Brain pericyte (primary cell): ENCODE measurements at regions not wholly inside any gene's neighbourhood (a gene's known extent, or its start where the extent isn't known, plus 50 kb on each side); places are given as distances from the start of the nearest gene placed in this dataset.
"Not testable (repeated sequence)": the region's sequence is repeated elsewhere in the genome, so short reads cannot be mapped to it uniquely, and the experiment has no call there.

ENCODE experiments used
- DNase-seq: peaks from one replicate; pipeline ENCODE4 v3.0.0-alpha.2; 2012; ENCODE audit warnings: low read depth, low spot score

- no peak for DNase-seq
Observed at GRCh38 chr3:6262010-6262409, 598.9 kb upstream of the GRM7 start.

DNA sequence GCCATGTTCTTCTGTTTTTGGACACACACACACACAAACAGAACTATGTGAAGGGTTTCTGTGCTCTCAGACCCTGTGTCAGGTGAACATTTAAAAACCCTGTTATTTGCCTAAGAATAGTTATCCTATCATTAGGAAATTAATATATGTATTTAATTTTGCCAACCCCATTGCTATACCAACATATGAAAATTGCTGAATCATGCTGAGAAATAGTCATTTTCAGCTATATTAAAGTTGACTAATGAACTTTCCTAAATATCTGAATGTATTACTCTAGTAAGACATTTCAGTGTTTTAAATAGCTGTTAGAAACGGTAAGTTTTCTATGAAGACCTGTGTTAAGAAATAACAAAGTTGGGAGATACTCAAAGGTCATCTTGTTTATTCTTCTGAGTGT, 596.9 kb upstream of the GRM7 start:
- no peak for DNase-seq

DNA sequence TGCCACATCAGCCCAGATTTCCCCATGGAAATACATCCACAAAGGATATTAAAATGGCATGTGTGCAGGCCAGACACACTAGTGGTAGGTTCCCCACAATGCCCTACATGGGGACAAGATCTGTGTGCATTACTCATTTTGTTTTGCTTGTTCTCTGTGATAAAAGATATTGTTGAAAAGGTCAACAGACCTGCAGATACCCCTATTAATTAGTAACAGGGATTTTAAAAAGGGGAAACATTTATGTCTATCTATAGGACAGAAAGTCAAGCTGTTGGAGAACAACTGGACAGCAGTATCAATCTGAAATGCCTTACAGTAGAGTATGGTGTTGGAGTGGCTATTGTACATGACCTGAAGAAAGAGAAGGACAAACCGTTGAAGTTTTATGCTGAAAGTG, 596.0 kb upstream of the GRM7 start:
- no peak for DNase-seq

DNA sequence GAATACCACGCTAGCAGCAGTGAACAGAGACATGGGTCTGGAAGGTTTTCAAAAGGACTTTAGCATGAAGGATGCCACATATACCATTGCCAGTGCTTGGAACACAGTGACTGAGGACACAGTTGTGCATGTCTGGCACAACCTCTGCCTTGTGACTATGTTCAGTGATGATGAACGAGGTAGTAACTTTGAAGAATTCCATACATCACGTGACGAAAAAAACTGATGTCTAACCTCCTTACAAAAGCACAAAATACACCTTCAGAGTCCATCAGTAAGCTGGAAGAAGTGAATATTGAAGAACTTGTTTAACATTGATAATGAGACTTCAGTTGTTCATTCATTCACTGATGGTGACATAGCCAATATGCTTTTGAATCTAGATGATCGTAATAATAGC, 594.8 kb upstream of the GRM7 start:
- no peak for DNase-seq

DNA sequence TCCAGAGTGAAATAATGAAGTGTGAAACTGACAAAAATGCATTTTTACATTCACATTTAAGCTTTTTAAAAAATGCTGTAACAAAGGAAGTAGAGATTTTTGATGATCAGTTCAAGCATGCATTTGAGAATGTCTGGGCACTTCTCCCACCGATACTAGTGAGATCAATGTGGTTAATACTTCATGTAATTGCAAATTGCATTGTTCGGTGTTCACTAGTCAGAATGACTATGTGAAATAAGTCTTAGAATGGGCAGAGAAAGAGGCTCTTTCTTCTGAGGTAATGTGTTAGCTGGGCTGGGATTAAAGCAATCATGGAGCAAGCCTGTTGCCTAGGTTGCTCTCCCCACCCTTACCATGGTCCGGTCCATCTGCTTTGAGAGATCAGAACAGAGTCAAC, 587.0 kb upstream of the GRM7 start:
- no peak for DNase-seq

DNA sequence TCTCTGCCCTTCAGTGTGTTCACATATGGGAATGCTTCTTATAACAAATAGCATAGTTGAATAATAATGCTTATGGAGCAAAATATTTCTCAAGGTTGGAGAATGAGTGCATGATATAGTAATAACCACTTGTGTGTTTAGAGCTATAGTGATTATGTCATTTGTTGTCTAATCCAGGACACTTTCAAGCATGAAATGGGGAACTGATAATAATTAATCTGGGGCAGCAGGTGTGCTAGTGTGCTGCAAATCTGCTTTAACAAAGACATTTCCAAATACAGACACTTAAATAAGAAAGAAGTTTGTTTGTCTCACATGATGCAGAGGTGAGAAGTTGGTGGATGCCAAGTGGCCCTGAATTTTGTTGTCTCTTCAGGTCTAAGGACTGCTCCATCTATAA, 579.3 kb upstream of the GRM7 start:
- no peak for DNase-seq

DNA sequence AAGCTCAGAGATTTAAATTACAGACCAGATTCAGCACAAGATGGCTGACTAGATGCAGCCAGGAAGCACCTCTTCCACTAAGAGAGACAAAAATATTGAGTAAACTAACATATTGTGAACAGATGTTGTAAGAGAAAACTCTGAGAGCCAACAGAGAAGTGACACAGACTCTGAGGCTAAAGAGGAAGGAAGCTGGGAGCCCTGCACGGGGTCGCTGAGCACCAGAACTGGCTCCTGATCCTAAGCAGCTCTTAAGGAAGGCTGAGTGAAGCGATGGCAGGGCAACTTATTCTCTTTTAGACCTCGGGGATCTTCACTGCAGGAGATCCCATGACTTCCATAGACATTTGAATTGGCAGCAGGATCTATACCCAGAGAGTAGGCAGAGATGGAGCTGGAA, 578.0 kb upstream of the GRM7 start:
- DNase-seq, result no peak

GRCh38 chr3:6287088-6287875, 573.6 kb upstream of the GRM7 start:
- DNase-seq, result no peak

DNA sequence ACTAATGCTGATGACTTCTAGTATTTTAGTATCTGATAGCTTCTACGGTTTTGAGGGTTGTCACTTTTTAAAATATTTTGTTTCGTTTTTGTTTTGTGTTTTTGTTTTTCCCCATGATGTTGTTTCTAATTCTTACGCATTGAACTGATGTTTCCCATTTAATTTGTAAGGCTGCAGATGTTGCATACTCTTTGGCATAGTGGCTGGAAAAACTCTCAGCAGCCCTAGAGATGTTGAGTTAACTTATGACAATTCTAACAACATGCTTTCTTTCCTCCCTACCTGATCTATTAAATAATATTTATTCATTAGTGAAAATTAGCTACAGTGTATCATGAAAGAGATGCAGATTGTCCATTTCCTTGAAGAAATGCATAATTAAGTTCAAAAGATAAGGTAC, 559.3 kb upstream of the GRM7 start:
- DNase-seq, result no peak

DNA sequence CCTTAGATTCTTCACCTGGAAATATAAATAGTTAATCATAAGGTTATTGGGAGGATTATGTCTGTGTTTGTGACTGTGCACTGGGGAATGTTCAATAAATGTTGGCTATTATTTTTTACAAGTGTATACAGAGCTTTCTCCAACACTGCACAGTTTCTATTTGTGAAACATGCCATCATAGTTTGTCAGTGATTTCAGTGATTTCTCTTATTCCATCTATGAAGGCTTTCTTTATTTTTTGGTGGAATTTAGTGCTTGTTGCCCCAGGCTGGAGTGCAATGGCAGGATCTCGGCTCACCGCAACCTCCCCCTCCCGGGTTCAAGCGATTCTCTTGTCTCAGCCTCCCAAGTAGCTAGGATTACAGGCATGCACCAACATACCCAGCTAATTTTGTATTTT, 545.0 kb upstream of the GRM7 start:
- no peak for DNase-seq

GRCh38 chr3:6321999-6322398, 538.9 kb upstream of the GRM7 start:
- DNase-seq, result no peak

GRCh38 chr3:6326771-6327170, 534.1 kb upstream of the GRM7 start:
- no peak for DNase-seq

DNA sequence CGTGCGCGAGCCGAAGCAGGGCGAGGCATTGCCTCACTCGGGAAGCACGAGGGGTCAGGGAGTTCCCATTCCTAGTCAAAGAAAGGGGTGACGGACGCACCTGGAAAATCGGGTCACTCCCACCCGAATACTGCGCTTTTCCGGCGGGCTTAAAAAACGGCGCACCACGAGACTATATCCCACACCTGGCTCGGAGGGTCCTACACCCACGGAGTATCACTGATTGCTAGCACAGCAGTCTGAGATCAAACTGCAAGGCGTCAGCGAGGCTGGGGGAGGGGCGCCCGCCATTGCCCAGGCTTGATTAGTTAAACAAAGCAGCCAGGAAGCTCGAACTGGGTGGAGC, 520.0 kb upstream of the GRM7 start:
- not testable (repeated sequence) for DNase-seq

DNA sequence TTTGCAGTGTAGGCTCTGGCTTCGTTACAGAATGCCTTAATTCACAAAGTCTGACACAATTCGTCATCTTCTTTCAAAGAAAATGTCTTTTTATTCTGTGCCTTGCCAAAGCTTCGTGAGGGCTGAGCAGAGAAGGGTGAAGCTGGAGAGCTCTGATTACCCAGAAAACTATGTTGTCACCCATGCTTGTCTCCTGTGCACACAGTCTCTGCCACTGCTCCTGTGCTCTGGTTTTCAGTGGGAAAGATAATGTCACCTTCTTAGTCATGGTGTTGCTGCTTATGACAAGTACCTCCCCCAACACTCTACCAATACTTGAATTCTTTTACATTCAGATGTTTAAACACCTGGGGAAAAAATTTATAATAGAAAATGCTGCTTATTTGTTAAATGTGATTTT, 509.2 kb upstream of the GRM7 start:
- no peak for DNase-seq

DNA sequence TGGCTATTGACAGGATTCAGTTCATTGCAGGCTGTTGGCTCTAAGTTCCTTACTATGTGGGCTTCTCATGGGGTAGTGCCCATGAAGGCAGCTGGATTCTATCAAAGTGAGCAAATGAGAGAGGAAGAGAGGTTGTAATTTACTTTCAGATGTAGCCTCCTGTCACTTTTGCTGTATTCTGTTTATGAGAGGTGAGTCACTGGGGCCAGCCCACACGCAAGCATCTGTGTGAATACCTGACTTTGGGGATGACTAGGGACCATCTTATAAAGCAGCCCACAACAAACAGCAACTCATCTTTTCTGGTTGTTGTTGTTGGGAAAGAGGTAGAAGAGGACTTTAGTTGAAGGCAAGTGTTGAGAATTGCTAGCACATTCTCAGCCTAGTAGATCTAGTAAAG, 506.3 kb upstream of the GRM7 start:
- DNase-seq, result no peak

GRCh38 chr3:6362406-6362805, 498.5 kb upstream of the GRM7 start:
- DNase-seq, result no peak

DNA sequence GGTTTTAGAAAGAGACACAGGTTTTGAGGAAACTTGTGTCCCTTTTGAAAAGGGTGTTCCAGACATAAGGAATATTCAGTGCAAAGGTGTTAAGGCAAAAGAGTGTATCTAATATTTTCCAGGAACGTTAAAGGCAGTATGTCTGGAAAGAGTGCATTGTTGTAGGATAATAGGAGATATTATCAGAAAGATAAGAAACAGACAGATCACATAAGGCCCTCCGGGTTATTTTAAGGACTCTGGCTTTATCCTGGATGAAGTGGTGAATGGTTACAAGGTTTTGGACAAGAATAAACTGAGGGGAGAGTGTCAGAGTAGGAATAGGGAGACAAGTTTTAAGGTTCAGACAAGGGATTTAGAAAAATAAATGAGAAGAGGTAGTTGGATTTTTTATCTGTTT, 493.7 kb upstream of the GRM7 start:
- DNase-seq, result no peak

GRCh38 chr3:6392123-6392522, 468.8 kb upstream of the GRM7 start:
- DNase-seq, result no peak

- DNase-seq, result no peak
Observed at GRCh38 chr3:6394944-6395343, 466.0 kb upstream of the GRM7 start.

DNA sequence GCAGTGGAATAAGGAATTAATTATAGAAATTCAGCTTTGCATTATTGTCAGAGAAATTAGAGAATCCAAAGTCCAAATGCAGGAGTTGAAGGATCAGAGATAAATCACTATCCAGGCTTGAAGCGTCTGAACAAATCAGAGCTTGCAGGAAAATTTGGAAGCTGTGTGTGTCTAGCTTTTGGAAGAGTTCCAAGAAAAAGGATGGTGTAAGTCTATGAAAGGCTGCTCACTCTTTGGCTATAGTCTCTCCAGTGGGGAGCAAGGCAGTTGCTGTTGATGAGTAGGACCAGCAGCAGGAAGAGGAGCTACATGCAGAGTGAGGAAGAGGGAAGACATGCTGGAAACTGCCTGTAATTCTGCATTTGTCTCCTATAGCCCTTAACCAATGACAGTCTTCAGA, 464.3 kb upstream of the GRM7 start:
- DNase-seq, result no peak

DNA sequence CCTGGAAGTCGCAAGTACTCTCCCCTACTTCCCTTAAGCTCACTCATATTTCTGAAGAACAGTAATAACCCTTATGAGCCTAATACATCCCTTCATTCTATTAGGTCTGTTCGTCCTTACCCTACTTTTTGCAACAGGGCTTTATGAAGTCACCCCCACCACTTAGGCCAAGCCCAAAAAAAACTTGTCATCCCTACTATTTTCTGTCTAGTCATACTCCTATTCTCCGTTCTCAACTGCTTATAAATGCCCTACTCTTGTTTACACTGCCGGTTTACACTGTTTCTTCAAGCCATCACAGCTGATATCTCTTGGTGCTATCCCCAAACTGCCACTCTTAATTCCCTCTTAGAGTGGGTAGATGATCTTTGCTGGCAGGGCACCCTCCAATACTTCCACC, 458.2 kb upstream of the GRM7 start:
- not testable (repeated sequence) for DNase-seq

DNA sequence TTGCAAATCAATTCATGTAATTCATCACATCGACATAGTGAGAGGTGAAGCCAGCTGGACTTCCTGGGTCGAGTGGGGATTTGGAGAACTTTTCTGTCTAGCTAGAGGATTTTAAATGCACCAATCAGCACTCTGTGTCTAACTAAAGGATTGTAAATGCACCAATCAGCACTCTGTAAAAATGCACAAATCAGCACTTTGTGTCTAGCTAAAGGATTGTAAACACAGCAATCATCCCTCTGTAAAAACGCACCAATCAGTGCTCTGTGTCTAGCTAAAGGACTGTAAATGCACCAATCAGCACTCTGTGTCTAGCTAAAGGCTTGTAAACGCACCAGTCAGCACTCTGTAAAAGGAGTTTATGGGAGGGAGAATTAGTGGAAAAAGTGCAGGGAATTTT, 454.0 kb upstream of the GRM7 start:
- not testable (repeated sequence) for DNase-seq

- no peak for DNase-seq
Observed at GRCh38 chr3:6416049-6416661, 444.8 kb upstream of the GRM7 start.

- DNase-seq, result no peak
Observed at GRCh38 chr3:6417174-6417573, 443.7 kb upstream of the GRM7 start.
